Fibroblast of gingiva (primary cell): ENCODE measurements at regions not wholly inside any gene's neighbourhood (a gene's known extent, or its start where the extent isn't known, plus 50 kb on each side); places are given as distances from the start of the nearest gene placed in this dataset.
"Not testable (repeated sequence)": the region's sequence is repeated elsewhere in the genome, so short reads cannot be mapped to it uniquely, and the experiment has no call there.

Source experiments
- DNase-seq: peaks from one replicate; pipeline ENCODE4 v3.0.0-alpha.2; 2011; ENCODE audit warnings: low read depth

DNA sequence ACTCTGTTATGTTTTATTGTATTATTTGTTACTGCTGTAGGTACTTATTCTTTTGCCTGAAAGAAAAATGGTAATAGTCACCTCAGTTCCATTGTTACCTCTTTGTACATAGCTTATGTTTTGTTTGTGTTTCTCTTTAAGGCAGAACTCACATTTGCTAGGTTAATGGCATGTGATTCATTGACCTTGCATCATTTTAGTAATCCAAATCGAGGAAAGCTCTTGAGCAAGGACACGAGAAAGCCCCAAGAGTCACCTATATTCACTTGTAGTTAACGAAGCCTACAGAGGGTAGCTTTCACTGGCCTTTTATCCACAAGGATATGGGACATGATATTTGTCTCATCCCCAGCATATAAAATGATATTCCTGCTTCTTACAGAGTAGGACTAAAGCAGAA, 1765.2 kb downstream of the NCAM2 start:
- no peak for DNase-seq

DNA sequence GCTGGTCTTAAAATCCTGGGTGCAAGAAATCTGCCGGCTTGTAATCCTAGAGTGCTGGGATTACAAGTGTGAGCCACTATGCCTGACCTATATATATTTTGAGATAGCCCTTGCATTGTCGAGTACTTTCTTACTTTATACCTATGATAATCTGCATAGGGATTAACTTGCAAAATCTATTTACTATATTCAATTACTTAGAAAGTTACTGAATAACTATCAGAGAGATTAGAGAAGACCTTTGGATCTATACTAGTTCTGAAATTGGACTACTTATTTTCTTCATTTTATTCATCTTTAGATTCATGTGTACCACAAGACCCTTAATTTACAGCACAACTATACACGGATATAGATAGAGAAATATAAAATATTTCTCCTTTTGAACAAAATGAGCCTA, 1766.0 kb downstream of the NCAM2 start:
- DNase-seq, result no peak

DNA sequence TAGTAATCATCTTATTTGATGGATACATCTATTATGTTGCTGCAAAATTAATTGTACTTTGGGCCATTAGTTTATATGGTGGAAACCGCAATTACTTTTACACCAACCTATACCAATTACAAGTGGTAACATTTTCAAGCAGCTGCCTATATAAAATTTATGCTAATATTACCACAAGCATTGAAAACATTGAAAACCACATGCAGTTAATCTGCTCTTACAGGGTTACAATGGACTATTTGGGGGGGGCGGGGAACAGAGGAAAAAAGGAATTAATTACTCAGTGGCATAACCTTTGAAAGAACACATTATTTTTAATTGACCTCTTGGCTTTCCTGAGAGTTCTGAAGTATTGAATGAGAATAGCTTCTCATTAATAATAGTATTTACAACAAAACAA, 1793.2 kb downstream of the NCAM2 start:
- DNase-seq, result no peak

DNA sequence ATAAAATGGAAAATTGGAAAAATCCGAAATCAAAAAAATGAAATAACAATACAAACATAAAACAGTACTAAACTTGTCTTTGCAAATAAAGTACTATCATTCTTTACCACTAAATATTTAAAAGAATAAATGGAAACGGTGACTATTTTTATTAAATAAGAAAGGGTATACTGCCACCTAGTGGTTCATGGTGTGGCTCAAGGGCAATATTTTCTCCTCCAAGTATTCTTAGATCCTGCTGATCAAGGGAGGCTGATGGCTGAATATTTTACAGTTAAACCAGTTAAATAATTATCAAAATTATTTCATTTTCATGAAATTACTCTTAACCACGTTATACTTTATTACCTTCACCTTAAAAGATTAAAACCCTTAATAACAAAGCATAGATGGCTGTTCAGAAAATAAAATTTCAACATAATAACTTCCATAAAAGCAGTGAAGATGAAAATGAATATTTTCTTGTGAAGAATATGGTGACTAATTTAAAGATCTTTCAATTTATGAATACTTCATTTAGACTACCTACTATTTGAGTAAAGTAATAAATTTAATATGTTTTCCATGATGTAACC, 1793.9 kb downstream of the NCAM2 start:
- DNase-seq, result peak; percentile 20

DNA sequence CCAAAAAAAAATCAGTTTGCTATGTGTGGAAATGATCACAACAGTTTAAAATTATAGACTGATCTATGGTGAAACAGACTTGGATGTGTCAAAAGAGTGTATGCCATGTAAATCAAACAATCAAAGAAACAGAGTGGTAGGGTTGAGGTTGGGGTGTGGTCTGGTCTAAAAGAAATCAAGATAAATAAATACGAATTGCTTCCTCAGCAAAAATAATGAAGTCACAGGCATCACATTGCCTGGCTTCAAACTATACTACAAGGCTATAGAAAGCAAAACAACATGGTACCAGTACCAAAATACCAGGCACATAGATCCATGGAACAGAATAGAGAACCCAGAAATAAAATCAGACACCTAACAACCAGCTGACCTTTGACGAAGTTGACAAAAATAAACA, 1796.9 kb downstream of the NCAM2 start:
- no peak for DNase-seq

DNA sequence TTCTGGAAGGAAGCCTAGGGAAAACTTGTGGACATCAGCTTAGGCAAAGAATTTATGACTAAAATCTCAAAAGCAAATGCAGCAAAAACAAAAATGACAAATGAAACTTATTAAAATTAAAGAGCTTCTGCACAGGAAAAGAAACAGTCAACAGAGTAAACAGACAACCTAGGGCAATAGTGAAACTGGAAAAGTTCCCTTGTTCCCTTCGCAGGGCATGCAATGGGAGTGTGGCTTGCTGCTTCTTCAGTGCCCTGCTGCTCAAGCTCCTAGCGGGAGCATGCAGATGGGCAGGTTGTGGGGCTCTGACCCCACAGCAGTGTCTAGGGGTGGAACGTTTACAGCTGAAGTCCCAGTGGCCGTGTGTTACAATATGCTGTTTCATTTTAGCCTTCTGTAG, 1797.4 kb downstream of the NCAM2 start:
- no peak for DNase-seq

DNA sequence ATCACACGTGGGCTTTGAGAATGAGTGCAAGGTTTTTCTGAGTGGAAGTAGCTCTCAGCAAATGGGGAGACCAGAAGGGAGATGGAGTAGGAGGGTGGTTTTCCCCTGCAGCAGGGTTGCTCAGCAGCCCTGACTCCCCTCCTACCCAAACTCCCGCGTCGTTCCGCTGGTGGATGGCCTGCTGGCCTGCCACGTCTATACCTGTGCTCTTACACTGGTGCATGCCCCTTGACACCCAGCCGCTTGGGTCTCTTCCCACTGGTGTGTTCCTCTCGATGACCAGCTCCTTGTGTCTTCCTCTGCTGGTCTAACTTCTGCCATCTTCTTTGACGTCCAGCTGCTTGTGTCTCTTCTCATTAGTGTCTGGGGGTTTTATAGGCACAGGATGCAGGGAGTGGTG, 1797.9 kb downstream of the NCAM2 start:
- no peak for DNase-seq

DNA sequence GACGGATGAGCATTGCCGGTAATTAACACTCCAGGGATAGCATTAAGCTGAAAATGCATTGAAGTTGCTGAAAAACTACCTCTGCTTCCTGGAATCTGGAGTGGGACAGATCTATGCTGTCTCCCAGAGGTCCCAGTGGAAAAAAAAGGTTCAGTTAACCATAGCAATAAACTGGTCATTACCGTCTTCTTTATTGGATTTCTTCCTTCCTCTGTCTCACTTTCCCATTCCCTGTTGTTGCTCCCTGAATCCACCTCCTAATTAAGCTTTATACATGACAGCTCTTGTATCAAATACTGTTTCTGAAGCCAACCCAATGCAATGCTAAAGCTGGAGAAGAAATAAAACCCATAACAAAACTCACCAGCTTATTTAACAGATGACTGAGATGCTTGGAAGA, 1805.9 kb downstream of the NCAM2 start:
- DNase-seq, result no peak

DNA sequence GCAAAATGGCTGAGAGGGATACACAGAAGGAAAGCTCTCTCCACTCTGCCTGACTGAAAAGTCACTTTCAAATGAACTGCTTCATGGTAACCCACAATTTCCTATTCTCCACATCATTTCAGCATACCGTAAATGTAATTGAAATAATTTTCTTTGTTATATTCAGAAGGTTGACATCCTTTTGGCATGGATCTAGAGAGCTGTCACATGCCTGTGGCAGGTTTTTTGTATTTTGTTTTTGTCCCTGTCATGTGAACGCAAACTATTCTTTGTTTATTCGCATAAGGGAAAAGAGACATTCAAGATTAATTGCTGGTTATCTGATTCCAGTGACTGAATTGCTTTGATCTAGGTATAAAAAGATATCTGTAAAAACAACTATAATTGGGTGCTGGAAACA, 1808.1 kb downstream of the NCAM2 start:
- no peak for DNase-seq

DNA sequence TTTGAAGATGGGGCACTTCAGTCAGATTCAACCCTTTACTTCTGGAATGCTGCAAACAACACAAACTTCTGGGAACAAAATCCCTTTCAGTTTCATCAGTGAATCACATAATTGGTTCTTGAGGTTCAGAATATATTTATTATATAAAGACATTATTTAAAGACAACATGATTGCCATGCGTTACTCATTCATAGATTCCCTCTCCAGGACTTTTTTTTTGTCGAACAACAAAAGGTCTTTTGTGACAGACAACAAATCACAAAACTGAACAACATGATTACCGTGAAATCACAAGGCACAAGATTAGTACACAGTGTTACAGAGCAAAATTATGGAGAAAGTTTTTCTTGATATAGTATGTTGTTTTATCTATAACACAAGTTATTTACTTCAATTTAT, 1815.0 kb downstream of the NCAM2 start:
- no peak for DNase-seq

DNA sequence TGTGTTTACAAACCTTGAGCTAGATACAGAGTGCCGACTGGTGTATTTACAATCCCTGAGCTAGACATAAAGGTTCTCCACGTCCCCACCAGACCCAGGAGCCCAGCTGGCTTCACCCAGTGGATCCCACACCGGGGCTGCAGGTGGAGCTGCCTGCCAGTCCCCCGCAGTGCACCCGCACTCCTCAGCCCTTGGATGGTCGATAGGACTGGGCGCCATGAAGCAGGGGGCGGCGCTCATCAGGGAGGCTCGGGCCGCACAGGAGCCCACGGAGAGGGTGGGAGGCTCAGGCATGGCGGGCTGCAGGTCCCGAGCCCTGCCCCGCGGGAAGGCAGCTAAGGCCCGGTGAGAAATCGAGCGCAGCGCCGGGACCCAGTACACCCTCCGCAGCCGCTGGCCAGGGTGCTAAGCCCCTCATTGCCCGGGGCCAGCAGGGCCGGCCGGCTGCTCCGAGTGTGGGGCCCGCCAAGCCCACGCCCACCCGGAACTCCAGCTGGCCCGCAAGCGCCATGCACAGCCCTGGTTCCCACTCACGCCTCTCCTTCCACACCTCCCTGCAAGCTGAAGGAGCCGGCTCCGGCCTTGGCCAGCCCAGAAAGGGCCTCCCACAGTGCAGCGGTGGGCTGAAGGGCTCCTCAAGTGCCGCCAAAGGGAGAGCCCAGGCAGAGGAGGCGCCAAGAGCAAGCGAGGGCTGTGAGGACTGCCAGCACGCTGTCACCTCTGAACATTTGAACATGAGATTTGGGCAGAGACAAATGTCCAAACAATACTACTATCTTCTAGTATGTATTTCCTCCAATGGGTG, 1820.7 kb downstream of the NCAM2 start:
- not testable (repeated sequence) for DNase-seq

DNA sequence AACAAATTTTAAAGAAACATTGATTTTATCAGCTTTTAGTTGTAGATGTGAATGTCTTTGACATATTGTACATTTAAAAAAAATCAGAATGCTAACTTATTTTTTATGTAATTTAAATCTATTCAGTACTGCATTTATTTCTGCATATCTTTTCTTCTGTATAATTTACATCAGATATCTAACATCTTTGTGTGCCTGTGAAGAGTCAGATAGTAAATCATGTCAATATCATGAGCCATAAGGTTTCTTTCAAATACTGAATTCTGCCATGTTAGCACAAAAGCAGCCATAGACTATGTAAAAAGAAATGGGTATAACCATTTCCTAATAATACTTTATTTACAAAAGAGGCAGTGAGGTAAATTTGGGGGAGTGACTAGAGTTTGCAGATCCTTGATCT, 1829.2 kb downstream of the NCAM2 start:
- no peak for DNase-seq

DNA sequence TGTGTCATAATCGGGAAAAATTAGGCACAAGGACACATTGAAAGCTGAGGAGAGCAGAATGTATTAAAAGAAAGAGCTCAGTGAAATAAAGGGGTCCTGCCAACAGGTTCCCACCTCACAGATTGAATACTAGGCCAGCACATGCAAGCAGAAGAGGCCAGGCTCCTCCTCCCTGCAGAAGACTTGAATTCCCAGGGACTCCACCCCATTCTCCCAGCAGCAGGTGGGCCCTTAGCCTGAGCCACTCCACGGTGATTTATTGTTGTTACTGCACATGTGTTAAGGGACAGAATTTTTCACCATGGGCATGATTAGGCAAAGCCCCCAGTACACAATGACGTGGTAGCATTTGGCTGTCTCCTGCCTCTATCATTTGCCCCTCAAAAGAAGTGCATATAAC, 1844.7 kb downstream of the NCAM2 start:
- DNase-seq, result no peak

DNA sequence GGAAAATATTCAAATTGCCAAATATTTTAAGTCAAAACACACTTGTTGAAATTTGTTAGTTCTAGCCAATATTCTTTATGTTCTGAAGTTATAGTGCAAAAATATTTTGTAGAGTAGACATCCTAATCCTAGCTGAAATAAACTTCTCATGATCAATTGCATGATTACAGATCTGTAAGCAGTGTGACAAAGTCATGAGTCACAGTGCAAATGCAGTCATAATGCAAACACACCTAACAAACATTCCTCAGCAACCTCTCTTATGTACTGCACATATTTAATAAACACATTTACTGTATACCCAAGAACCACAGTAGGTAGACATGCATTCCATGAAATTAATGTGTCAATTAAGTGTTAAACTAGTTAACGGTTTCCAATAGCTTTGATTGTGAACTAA, 1857.4 kb downstream of the NCAM2 start:
- no peak for DNase-seq

DNA sequence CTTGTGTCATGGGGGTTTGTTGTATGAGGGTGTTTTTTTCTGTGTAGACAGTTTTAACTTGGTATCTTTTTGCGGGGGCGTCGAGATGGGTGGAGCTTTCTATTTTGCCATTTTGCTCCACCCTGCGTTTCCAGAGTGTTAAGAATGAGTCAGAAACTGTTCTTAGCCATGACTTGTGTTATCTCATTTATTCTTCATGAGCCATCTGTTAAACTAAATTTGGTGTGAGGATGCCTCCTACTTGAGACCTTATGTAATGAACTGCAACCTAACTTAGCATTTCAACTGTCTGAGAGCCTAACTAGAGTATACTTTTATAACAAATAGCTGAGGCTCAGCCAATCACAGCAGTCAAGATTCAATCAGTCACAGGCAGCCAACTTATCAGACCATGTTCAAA, 1873.5 kb downstream of the NCAM2 start:
- no peak for DNase-seq

DNA sequence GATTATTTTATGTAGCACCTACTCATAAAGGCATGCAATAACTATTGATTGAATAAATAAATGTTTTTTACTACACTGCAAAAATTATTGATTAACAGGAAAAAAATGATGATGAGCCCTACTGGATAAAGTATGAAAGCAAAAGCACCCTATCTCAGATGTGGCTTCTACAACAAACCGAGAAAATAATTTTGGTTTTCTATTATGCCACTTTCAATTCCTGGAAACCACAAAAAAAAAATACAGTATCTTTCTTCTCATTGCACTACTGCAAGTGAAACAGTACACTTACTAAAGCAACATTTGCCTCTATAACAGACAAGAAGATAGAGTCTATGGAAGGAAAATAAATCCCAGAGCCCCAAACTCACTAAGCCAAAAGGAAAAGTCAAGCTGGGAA, 1882.4 kb downstream of the NCAM2 start:
- no peak for DNase-seq

DNA sequence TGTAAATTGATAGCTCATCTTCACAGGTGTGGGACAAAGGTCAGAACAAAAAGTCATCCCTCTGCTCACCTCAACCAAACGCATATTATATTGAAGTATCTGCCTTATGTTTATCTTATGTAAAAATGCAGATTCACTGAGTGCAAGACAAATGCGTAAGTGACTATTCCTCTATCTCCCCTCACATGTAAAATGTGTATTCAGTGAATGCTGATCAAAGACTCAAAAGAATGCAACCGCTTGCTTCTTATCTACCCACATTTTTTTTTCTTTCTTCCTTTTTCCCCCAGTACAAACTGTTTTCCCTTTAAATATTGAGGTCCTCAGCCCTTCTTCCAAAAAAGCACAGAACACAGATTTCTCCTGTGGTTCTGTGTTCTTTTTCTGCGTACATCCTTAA, 1882.9 kb downstream of the NCAM2 start:
- no peak for DNase-seq

DNA sequence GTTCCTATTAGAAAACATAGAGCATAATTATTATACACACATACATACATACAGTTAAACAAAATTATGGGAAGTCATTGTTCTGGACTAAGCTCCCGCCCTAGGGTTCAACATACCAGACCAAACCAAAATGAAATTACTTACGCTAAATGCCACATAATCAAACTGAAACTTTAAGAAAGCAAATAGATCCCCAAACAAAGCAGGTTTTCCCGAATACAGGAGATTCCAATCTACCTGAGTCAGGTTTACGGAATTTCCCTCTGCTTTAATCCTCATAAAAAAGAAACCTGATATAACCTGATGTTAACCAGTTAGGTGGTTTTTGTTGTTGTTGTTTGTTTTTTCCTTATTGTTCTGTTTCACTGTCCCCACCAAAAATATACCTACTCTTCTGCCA, 1886.9 kb downstream of the NCAM2 start:
- DNase-seq, result no peak

DNA sequence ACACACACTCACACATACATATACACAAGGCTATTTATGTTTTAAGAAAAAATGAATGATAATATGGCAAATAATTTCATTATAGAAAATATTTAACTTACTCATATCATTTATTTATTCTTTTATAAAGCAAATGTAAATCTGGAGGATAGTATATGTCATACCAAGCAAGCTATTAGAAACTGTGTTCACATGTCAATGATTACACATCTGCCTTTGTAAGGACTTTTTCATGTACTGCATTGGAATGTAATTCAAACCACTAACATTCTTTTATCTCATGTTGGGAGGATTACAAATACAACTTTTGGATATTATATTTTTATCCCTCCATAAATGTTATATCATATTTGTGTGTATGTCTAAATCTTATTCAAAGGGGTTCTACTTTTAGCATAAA, 1887.4 kb downstream of the NCAM2 start:
- no peak for DNase-seq

DNA sequence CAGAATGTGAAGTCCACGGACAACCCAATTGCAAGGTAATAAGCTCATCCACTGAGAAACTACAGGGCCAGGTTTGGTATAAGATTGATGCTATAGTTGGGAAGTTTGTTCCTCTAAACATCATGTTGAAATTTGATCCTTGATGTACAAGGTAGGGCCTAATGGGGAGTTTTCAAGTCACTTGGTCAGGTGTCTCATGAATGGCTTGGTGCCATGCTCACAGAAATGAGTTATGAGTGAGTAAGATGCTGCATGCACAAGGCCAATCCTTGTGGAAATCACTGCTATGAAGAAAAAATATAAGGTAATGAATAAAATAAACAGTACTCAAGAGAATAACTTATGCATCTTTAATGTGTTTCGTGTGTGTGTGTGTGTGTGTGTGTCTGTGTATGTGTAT, 1891.2 kb downstream of the NCAM2 start:
- DNase-seq, result no peak

DNA sequence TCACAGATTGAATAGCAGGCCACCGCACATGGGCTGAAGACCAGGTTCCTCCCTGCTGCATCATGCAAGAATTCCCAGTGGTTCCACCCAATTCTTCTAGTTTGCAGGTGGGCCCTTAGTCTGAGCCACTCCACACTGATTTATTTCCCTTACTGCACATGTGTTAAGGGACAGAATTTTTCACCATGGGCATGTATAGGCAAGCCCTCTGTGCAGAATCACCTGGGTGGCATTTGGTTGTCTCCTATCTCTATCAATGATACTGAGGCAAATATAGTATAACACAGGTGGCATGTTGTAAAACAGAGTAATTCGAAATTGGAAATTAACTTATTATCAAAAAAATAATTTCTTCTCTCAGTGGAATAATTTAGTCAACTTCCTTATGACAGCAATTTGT, 1892.4 kb downstream of the NCAM2 start:
- DNase-seq, result no peak

DNA sequence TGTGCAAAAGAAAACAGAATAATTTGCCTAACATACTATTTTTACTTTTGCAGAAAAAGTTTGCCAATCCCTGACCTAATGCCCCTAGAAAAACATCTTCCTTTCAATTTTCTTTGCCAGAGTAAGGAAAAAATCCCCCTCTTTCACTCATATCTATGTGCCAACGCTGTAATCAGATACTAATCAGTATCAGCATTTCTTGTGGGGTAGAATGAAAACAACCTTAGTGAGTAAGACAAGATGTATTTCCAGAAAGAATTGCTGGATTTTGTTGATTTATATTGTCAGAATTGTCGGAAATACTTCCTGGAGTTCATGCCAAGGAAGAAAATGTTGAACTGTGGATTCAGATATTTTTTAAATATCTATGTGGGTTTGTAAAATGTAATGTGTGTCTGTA, 1893.8 kb downstream of the NCAM2 start:
- no peak for DNase-seq

DNA sequence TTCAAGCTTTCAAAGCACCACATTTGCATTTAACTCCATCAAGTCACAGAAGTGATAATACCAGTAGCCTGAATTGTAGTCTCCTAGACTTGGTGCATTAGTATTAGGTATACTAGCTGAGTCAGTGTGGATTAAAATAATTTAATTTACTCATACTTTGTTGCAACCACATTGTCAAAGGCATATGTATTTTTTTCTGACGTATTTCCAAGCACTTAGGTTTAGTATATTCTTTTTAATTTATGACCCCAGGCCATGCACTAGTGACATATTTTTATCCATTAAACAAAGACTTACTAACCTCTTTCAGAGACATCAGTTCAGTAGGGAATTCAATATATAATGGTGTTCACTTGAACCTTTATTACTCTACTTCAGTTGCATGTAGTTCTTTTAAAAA, 1894.5 kb downstream of the NCAM2 start:
- no peak for DNase-seq

DNA sequence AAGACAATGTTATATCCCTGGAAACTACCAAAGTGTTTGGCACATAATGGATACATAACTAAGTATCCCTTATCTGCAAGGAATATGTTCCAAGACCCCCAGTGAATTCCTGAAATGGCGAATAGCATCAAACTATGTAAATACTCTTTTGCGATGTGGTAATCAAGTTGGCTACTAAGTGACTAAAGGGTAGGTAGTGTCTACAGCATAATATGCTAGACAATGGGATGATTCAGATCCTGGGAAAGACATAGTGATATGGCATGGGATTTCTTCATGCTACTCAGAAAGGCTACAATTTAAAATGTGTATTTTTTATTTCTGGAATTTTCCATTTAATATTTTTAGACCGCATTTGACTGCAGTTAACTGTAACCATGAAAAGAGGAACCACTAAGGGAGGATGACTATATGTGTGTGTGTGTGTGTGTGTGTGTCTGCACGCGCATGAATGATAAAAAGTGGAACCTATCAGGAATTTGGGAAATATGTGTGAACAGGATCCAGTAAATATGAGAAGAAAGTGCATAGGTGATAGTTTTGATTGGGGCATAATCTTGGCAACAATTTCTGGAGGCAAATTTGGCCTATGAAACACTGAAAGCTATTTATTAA, 1899.9 kb downstream of the NCAM2 start:
- no peak for DNase-seq
